ENCODE measurements at regions not wholly inside any gene's neighbourhood (a gene's known extent, or its start where the extent isn't known, plus 50 kb on each side); places are given as distances from the start of the nearest gene placed in this dataset.
A peak's percentile ranks its signal among the peaks of the same experiment; 100 is the strongest.

DNA sequence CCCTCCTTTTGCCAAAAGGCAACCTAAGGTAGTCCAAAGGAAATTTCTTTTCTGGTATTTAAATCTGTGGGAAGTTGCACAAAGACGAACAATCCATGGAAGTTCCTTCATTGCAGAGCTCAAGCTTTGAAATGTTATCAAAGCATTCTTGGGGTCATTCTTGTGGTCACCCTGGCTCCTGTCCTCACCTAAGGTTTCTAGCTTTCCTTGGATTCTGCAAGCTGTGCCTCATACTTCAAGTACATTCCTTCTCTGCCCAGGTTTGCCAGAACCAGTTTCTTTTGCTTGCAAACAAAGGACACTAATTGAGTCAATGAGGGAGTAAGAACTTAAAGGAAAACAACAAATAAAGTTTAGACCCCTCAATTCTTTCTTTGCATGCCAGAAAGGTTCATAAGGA is 329.8 kb upstream of the PDZRN3 start:
- no peak for DNase-seq

DNA sequence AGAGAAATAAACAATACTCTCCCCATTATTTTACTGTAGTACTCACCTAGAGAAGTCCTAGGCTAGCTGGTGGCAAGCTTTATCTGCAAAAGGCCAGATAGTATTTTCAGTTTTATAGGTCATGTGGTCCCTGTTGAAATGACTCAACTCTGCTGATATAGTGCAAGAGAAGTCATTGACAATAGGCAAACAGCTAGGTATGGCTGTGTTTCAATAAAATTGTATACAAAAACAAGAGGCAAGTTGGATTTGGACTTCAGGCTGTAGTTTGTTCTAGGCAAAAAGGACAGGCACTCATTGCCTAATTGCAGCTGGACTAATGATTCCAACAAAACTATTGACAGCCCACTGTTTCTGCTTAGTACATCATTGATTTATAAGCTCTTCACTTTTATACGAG is 328.0 kb upstream of the PDZRN3 start:
- DNase-seq, result no peak

DNA sequence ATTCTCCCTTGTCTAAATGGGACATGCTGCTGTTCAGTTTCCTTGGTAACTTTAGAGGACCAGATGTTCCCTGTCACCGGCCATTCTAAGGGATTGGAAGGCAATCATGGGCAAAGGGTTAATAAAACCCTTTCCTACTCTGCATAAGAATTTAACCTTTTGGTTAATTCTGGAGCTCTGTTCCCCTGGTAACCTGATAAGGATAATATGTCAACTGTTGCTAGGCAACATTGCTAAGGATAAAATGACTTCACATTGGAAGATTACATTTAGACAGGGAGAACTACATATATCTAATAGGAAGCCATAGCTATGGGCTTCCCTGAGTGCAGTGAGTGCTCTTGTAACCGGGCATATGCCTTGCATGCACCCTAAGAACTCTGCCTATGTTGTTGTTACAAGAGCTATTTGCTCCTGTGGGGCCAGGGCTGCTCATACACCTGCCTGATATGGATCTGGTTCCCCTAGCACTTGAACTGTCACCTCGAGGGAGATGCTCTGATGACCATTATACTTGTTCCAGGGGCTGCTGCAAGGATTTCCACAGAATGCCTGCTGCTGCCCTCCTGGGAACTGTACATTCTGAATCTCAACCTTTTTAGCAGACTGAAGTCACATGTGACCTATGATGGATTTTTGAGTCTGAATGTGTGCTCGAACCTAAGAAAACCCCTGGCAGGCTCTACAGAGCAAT is 326.3 kb upstream of the PDZRN3 start:
- peak; percentile 53 for DNase-seq

DNA sequence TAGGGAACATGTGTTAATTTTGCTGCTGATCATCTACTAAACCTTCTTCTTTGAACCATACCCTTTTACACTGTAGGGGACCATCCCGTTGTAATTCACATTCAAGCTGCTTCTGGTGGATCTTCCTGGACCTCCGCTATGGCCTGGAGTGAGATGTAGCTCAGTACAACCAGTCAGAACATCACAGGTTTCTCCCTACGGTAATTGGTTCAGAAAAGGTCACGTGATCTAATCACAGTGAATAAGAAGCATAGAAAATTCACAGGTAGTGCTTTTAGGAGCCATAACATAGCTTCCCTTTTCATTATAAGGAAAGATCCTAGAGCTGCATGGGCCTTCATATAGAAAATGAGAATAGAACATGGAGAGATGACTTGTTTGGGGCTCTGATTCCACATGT is 320.8 kb upstream of the PDZRN3 start:
- no peak for DNase-seq

GRCh38 chr3:73939985-73940384 is 315.2 kb upstream of the PDZRN3 start:
- DNase-seq, result no peak

- DNase-seq, result no peak
These were observed 308.8 kb upstream of the PDZRN3 start for GRCh38 chr3:73933585-73933984.

DNA sequence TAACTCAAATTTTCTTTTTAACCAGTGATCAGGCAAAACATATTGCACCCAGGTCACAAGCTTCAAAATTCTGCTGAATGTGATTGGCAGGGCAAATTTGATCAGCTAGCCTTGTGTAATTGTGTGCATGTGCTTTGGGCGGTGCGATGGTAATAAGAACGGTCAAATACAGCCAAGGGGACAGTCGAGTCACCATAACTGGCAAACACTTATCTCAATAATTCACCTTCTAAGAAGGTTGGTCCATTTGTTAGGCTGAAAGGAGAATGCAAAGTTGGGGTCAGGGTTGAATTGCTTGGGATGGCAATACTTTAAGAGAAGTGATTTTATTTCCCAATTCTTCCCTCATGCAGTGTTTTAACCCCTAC is 302.4 kb upstream of the PDZRN3 start:
- no peak for DNase-seq

DNA sequence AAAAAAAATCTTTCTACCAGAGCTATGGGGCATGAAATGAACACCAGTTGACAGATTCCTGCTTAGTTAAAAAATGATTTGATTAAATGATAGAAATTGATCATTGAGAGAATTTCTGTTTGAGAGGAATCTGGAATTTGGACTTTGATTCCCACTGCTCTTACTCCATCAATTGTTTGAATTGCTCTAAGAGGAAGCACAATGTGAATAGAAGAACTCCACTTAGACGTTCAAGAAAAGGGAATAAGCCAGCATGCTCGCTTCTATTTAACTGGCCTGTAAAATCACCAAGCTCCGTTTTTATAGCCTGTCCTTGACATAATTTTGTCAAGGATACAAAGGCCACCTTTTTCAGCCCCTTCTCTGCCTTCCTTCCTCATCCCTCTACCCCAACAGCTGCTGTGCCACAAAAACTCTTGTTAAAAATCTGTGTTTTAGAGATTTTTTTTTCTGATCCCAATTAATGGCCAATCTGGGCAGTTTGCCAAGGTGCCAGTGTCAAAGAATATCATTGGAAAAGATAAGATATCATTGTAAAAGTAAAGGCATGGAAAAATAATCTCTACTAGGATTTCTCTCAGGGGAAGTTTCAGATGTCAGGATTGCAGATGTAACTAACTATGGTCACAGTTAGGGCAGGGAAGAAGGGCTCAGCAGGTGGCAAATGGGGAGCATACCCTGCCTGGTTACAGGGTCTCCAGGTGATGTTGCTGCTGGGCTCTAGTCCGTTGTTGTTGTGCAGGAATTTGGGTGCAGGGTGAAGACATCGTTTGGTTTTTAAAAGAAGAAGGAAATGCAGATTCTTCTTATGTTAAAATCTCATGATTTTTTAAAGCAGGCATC is 301.8 kb upstream of the PDZRN3 start:
- DNase-seq, result no peak

DNA sequence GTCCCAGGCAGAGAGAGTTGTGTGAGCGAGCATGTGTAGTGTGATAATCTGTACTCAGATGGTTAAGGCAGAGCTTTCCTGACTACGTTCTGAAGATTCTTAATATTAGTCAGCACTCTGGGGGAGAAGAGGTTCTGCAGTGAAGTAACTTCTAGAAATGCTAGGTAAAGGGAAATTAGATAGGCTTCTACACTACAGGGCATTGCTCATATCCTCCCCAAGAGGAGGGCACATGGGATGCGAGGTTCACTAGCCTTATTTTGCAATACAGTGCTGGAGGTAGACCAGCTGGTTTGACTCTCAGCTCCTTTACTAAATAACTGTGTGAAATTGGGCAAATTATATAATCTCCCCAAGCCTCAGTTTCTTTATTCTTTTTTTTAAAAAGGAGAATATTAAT is 300.3 kb upstream of the PDZRN3 start:
- no peak for DNase-seq

GRCh38 chr3:73924048-73924447 is 299.3 kb upstream of the PDZRN3 start:
- peak; percentile 7 for DNase-seq

DNA sequence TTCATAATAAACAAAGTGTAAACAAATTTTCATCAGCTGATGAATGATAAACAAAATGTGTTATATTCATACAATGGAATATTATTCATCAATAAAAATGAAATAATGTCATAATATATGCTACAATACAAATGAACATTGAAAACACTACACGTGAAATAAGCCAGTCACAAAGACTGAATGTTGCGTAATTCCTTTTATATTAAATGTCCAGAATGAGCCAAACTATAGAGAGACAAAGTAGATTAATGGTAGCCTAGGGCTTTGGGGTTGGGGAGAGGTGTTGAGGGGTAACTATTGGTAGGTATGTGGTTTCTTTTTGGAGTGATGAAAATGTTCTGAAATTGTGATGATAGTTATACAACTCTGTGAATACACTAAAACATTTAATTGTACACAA is 292.9 kb upstream of the PDZRN3 start:
- DNase-seq, result no peak

DNA sequence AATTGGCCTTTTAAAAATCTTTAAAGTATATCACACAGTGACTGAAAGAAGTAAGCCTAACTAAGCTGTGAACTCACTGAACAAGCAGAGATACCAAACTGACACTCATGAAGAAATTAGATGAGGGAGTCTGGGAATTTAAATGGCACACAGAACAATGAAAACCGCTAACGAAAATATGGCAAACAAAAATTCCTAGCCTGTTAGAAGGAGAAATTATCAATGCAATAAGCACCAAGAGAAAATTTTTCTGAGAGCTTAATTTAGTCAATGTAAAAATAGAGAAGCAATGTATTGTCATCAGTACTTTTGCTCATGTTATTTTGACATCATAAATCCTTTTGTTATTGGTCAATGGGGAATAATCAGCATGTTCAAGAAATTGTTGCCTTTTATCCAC is 291.1 kb upstream of the PDZRN3 start:
- DNase-seq, result no peak

- no peak for DNase-seq
These were observed 283.5 kb upstream of the PDZRN3 start for GRCh38 chr3:73908218-73908617.

DNA sequence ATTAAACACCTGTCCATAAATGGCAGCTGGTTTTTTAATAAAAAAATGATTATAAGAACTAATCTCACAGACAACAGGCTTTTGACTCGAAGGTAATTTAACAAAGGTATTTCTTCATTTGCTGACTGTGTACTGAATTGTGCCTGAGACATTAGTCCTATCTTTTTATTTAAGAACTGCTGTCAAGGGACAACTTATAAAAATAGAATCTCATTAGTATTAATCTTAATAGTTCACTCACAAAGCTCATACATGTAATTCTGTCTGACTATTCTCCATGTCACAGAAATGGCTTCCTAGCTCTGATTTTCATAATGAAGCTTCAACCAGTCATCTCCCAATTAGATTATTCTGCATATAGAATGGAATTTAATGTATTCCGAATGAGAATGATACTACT is 276.9 kb upstream of the PDZRN3 start:
- no peak for DNase-seq

DNA sequence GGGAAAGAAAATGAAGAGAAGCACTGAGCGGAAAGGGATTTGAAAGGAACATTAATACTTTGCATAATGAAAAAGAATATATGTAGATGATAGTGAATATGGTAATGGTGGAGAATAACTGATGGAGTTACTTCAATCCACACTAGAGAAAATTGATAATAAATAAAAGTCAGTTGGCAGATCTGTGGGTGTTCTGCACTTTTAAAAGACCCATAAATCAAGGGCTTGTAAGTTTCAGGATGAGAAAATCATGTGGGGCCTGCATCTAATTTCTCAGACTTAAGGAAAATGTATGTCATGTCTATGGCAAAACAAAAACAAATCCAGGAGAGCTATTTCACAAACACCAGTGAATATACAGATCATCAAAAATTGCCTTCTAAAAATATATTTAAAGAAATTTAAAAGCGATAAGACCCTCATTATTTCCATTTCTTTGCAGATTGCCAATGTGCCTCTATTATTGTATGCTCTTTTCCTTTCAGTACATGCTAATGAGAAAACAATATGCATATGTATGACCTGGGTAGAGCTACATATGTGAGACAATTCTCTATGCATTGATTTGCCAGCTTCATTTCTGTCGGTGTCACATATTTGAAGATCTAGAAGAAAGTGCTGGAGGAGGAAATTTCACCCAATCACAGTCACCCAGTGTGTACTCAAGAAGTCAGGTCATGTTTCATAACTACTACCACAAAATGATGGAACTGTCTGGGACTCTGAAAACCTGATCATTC is 269.9 kb upstream of the PDZRN3 start:
- no peak for DNase-seq

- no peak for DNase-seq
These were observed 268.3 kb upstream of the PDZRN3 start for GRCh38 chr3:73893089-73893488.

DNA sequence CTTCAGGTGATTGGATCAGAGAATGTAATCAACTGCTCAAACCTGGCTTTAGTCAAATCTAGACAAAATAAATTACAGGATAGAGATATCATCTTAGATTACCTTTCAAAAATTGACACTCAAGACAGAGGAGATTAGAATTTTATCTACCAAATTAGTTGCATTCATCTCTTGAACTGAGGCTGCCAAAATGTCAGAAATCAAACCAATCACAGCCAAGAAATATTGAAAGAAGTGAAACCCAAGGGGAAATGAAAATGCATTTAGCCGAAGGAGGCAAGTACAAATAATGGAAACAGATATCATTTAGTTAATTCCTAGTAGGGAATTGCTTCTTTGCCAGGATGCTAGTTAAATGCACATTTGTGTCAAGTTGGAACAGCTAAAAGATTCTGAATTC is 261.1 kb upstream of the PDZRN3 start:
- no peak for DNase-seq

GRCh38 chr3:73884361-73884760 is 259.6 kb upstream of the PDZRN3 start:
- DNase-seq, result no peak

GRCh38 chr3:73883497-73883896 is 258.8 kb upstream of the PDZRN3 start:
- no peak for DNase-seq

DNA sequence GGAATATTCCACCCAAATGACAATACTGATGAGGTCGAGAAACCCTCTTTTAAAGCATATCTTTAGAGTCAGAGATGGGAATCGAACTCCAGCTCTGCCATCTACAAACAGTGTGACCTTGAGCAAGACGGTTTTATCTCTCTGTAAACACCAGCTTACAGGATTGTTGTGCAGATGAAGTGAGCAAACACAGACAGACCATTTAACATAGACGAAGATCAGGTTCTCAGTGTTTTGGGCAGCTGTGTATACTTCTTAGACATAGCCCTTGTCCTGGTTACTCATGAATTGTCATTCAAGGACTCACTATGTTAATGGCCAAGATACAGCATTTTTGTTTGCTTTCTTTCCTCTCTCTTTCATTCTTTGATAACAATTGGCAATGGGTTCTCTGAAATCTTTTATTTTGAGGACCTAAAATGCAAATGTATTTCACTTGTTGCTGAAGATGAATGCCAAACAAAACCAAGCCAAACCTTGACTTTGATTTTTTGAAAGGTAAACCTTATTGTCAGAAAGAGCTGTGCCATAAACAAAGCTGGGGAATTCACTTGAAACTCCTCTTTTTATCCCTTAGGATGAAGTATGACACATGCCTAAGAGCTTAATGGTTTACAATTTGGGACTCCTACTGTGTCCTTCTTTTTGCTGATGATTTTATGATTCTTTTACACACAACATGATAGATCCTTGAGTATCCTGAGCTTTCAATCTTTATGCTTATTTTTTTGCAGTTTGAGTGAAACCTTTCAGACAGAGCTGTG is 250.0 kb upstream of the PDZRN3 start:
- no peak for DNase-seq

DNA sequence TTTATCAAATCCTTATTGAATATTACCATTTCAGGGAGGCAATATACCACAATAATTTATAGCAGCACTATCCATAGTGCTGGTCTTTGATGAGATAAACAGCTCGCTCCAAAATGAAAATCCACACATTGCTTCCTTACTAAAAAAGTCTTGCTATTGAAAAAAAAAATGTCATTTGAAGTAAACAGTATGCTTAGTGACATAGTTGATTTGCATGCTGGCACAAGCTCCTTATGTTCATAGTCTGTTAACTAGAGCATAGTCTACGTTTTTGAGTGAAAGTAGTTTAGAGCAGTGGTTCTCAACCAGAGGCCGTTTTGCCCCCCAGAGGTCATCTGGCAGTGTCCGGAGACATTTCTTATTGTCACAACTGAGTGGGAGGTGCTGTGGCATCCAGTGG is 249.4 kb upstream of the PDZRN3 start:
- DNase-seq, result no peak

DNA sequence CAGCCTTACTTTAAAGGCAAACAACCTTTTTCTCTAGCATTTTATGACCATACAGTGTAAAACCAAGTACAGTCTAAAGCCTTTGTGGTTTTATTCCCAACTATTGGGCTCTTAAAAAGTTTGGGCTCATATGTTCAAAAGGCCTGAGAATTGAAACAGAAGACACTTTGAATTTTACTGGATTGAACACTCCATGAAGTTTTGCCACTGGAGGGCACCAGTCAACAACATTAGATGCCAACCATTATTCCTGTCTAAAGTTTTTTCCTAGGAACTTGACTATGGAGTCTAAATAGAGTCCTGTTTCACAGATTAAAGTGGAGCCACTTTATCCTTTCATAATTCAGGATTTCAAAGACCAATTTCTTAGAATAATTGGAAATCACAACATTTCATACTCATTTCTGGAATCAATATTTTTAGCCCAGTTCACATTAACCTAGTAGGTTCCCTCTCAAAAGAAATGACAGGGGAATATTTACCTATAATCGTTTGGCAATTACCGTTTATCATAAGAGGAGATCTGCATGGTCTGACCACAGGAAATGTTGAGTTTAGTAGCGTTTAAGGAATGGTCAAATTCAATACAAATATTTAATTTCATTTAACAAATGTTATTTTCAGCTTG is 244.1 kb upstream of the PDZRN3 start:
- peak; percentile 58 for DNase-seq
